Naive B cell (primary cell): ENCODE measurements at regions not wholly inside any gene's neighbourhood (a gene's known extent, or its start where the extent isn't known, plus 50 kb on each side); places are given as distances from the start of the nearest gene placed in this dataset.
A peak's percentile ranks its signal among the peaks of the same experiment; 100 is the strongest.

Source experiments
- ATAC-seq, 2 donors: fragments of 150-1000 bp; cut with Tn5 transposase; 2 replicates each; pipeline ENCODE4 v1.10.0; 2021; ENCODE audit warnings: low read depth in 2 of 2, mild to moderate bottlenecking in 2 of 2, moderate library complexity in 2 of 2
- DNase-seq: peaks from one replicate; pipeline ENCODE4 v3.0.0; 2022
- H3K27ac Mint-ChIP-seq, 6 donors: one replicate each; pipeline ENCODE4 v1.8.0; 2020 to 2022; ENCODE audit warnings: mild to moderate bottlenecking in 6 of 6, mixed read lengths in 6 of 6, moderate library complexity in 5 of 6, inconsistent platforms in 2 of 6
- H3K27me3 Mint-ChIP-seq, 3 donors: one replicate each; pipeline ENCODE4 v1.8.0; 2021 to 2022; ENCODE audit warnings: mixed read lengths in 3 of 3, mild to moderate bottlenecking in 1 of 3
- H3K36me3 Mint-ChIP-seq, 2 donors: one replicate each; pipeline ENCODE4 v1.8.0; 2020 to 2022; ENCODE audit warnings: mixed read lengths in 2 of 2, inconsistent platforms in 1 of 2, mild to moderate bottlenecking in 1 of 2
- H3K4me1 Mint-ChIP-seq, 3 donors: one replicate each; pipeline ENCODE4 v1.8.0; 2020 to 2022; ENCODE audit warnings: mixed read lengths in 3 of 3, inconsistent platforms in 1 of 3, mild to moderate bottlenecking in 1 of 3, moderate library complexity in 1 of 3
- H3K4me3 Mint-ChIP-seq, 8 donors: one replicate each; pipeline ENCODE4 v1.8.0; 2020 to 2022; ENCODE audit warnings: mild to moderate bottlenecking in 8 of 8, mixed read lengths in 8 of 8, moderate library complexity in 8 of 8, inconsistent platforms in 2 of 8
- H3K9me3 Mint-ChIP-seq, 7 donors: one replicate each; pipeline ENCODE4 v1.8.0; 2020 to 2022; ENCODE audit warnings: mixed read lengths in 7 of 7, mild to moderate bottlenecking in 5 of 7, inconsistent platforms in 2 of 7, moderate library complexity in 1 of 7

- no peak overlapping the region for H3K4me3 Mint-ChIP-seq
- H3K27ac Mint-ChIP-seq = peak overlapping the region in 1 of 6 donors; percentile 68
- no peaks in the 10 kb centered on the region for H3K4me1 Mint-ChIP-seq
- DNase-seq (no peak), ATAC-seq (no peak)
- H3K9me3 Mint-ChIP-seq = peaks cover 0 to 6% (median 2%) of the 10 kb centered on the region in 7 donors
- H3K27me3 Mint-ChIP-seq = peaks cover 12 to 52% (median 38%) of the 10 kb centered on the region in 3 donors
- H3K36me3 Mint-ChIP-seq = no peaks in the 10 kb centered on the region
Observed at GRCh38 chr5:141771562-141771961, 89.5 kb upstream of the ARAP3 start.

- ATAC-seq (no peak), DNase-seq (no peak)
- Mint-ChIP-seq H3K27me3 (peaks cover 12 to 48% (median 33%) of the 10 kb centered on the region in 3 donors), H3K36me3 (no peaks in the 10 kb centered on the region), H3K27ac (peak overlapping the region in 1 of 6 donors; percentile 68), H3K4me3 (no peak overlapping the region), H3K9me3 (peaks cover 0 to 6% (median 2%) of the 10 kb centered on the region in 7 donors), H3K4me1 (no peaks in the 10 kb centered on the region)
Observed at GRCh38 chr5:141771031-141771430, 89.0 kb upstream of the ARAP3 start.

GRCh38 chr5:141769671-141770070 lies 87.6 kb upstream of the ARAP3 start:
- Mint-ChIP-seq H3K36me3 (no peaks in the 10 kb centered on the region), H3K27ac (peak overlapping the region in 1 of 6 donors; percentile 28), H3K9me3 (peaks cover 0 to 6% (median 2%) of the 10 kb centered on the region in 7 donors), H3K4me3 (no peak overlapping the region), H3K4me1 (no peaks in the 10 kb centered on the region), H3K27me3 (peaks cover 12 to 49% (median 37%) of the 10 kb centered on the region in 3 donors)
- DNase-seq (no peak), ATAC-seq (no peak)

GRCh38 chr5:141767671-141768070 lies 85.6 kb upstream of the ARAP3 start:
- Mint-ChIP-seq H3K27ac (no peak overlapping the region), H3K4me1 (no peaks in the 10 kb centered on the region), H3K4me3 (no peak overlapping the region), H3K9me3 (peaks cover 0 to 6% (median 2%) of the 10 kb centered on the region in 7 donors), H3K36me3 (no peaks in the 10 kb centered on the region), H3K27me3 (peaks cover 24 to 63% (median 47%) of the 10 kb centered on the region in 3 donors)
- ATAC-seq (no peak), DNase-seq (no peak)

GRCh38 chr5:141765896-141766551 lies 84.0 kb upstream of the ARAP3 start:
- Mint-ChIP-seq H3K27me3 (peaks cover 23 to 63% (median 49%) of the 10 kb centered on the region in 3 donors), H3K4me3 (no peak overlapping the region), H3K27ac (no peak overlapping the region), H3K9me3 (peaks cover 0 to 6% (median 2%) of the 10 kb centered on the region in 7 donors), H3K36me3 (no peaks in the 10 kb centered on the region), H3K4me1 (no peaks in the 10 kb centered on the region)
- DNase-seq = no peak
- ATAC-seq = no peak

GRCh38 chr5:141763541-141763940 lies 81.5 kb upstream of the ARAP3 start:
- Mint-ChIP-seq H3K27ac (no peak overlapping the region), H3K36me3 (no peaks in the 10 kb centered on the region), H3K27me3 (peaks cover 29 to 64% (median 49%) of the 10 kb centered on the region in 3 donors), H3K4me3 (no peak overlapping the region), H3K9me3 (peaks cover 0 to 2% (median 0%) of the 10 kb centered on the region in 7 donors), H3K4me1 (peaks cover under 1 to 5% (median under 1%) of the 10 kb centered on the region in 3 donors)
- ATAC-seq (no peak), DNase-seq (no peak)

GRCh38 chr5:141762790-141763368 lies 80.8 kb upstream of the ARAP3 start:
- no peaks in the 10 kb centered on the region for H3K9me3 Mint-ChIP-seq
- ATAC-seq (no peak), DNase-seq (no peak)
- H3K27ac Mint-ChIP-seq = peak overlapping the region in 1 of 6 donors; percentile 84
- peaks cover 5 to 11% (median 7%) of the 10 kb centered on the region in 3 donors for H3K4me1 Mint-ChIP-seq
- H3K36me3 Mint-ChIP-seq = no peaks in the 10 kb centered on the region
- H3K4me3 Mint-ChIP-seq = no peak overlapping the region
- H3K27me3 Mint-ChIP-seq = peaks cover 36 to 69% (median 53%) of the 10 kb centered on the region in 3 donors

GRCh38 chr5:141762316-141762715 lies 80.3 kb upstream of the ARAP3 start:
- Mint-ChIP-seq H3K4me3 (no peak overlapping the region), H3K9me3 (no peaks in the 10 kb centered on the region), H3K36me3 (peaks cover 0 to 2% of the 10 kb centered on the region in 2 donors), H3K27me3 (peaks cover 41 to 74% (median 58%) of the 10 kb centered on the region in 3 donors), H3K4me1 (peaks cover 5 to 11% (median 11%) of the 10 kb centered on the region in 3 donors), H3K27ac (no peak overlapping the region)
- DNase-seq (no peak), ATAC-seq (no peak)

- H3K27me3 Mint-ChIP-seq = peaks cover 51 to 84% (median 74%) of the 10 kb centered on the region in 3 donors
- peaks cover 5 to 11% (median 11%) of the 10 kb centered on the region in 3 donors for H3K4me1 Mint-ChIP-seq
- H3K36me3 Mint-ChIP-seq = peaks cover 0 to 12% of the 10 kb centered on the region in 2 donors
- H3K9me3 Mint-ChIP-seq = peaks cover 0 to 1% (median 0%) of the 10 kb centered on the region in 7 donors
- no peak for DNase-seq
- no peak overlapping the region for H3K27ac Mint-ChIP-seq
- H3K4me3 Mint-ChIP-seq = no peak overlapping the region
- ATAC-seq = no peak
Observed at GRCh38 chr5:141760753-141761152, 78.7 kb upstream of the ARAP3 start.

GRCh38 chr5:141760193-141760592 lies 78.2 kb upstream of the ARAP3 start:
- Mint-ChIP-seq H3K27ac (peak overlapping the region in 1 of 6 donors; percentile 56), H3K4me3 (no peak overlapping the region), H3K4me1 (peaks cover 5 to 11% (median 11%) of the 10 kb centered on the region in 3 donors), H3K36me3 (peaks cover 0 to 12% of the 10 kb centered on the region in 2 donors), H3K27me3 (peaks cover 57 to 90% (median 75%) of the 10 kb centered on the region in 3 donors), H3K9me3 (peaks cover 0 to 1% (median 0%) of the 10 kb centered on the region in 7 donors)
- no peak for DNase-seq
- ATAC-seq = peak in 1 of 2 donors; percentile 58

GRCh38 chr5:141758310-141758998 lies 76.4 kb upstream of the ARAP3 start:
- DNase-seq = no peak
- Mint-ChIP-seq H3K4me3 (no peak overlapping the region), H3K36me3 (peaks cover 0 to 25% of the 10 kb centered on the region in 2 donors), H3K4me1 (peaks cover 9 to 18% (median 11%) of the 10 kb centered on the region in 3 donors), H3K27me3 (peaks cover 63 to 93% (median 76%) of the 10 kb centered on the region in 3 donors), H3K27ac (peak overlapping the region in 1 of 6 donors; percentile 75), H3K9me3 (peaks cover 0 to 4% (median 0%) of the 10 kb centered on the region in 7 donors)
- ATAC-seq = no peak

- H3K9me3 Mint-ChIP-seq = peaks cover 0 to 4% (median 0%) of the 10 kb centered on the region in 7 donors
- H3K27me3 Mint-ChIP-seq = peaks cover 59 to 93% (median 80%) of the 10 kb centered on the region in 3 donors
- peaks cover 9 to 18% (median 11%) of the 10 kb centered on the region in 3 donors for H3K4me1 Mint-ChIP-seq
- H3K4me3 Mint-ChIP-seq = no peak overlapping the region
- peaks cover 0 to 25% of the 10 kb centered on the region in 2 donors for H3K36me3 Mint-ChIP-seq
- DNase-seq (no peak), ATAC-seq (no peak)
- no peak overlapping the region for H3K27ac Mint-ChIP-seq
Observed at GRCh38 chr5:141757402-141757801, 75.4 kb upstream of the ARAP3 start.

GRCh38 chr5:141756196-141756595 lies 74.2 kb upstream of the ARAP3 start:
- peaks cover 0 to 25% of the 10 kb centered on the region in 2 donors for H3K36me3 Mint-ChIP-seq
- H3K4me1 Mint-ChIP-seq = peaks cover 9 to 18% (median 11%) of the 10 kb centered on the region in 3 donors
- peaks cover 68 to 93% (median 70%) of the 10 kb centered on the region in 3 donors for H3K27me3 Mint-ChIP-seq
- no peak overlapping the region for H3K27ac Mint-ChIP-seq
- H3K4me3 Mint-ChIP-seq = no peak overlapping the region
- H3K9me3 Mint-ChIP-seq = peaks cover 0 to 4% (median 0%) of the 10 kb centered on the region in 7 donors
- DNase-seq (no peak), ATAC-seq (no peak)
